ENCODE measurements at regions not wholly inside any gene's neighbourhood (a gene's known extent, or its start where the extent isn't known, plus 50 kb on each side); places are given as distances from the start of the nearest gene placed in this dataset.

GRCh38 chr16:35492225-35492624, 2032.8 kb downstream of the TP53TG3F start:
- Histone ChIP-seq H3K4me3 (no peak overlapping the region), H3K4me1 (no peaks in the 10 kb centered on the region), H3K36me3 (no peaks in the 10 kb centered on the region), H3K27ac (no peak overlapping the region), H3K9me3 (no peaks in the 10 kb centered on the region), H3K27me3 (ENCODE audit: low read depth) (no peaks in the 10 kb centered on the region)
- TF ChIP-seq, protein P1, sequence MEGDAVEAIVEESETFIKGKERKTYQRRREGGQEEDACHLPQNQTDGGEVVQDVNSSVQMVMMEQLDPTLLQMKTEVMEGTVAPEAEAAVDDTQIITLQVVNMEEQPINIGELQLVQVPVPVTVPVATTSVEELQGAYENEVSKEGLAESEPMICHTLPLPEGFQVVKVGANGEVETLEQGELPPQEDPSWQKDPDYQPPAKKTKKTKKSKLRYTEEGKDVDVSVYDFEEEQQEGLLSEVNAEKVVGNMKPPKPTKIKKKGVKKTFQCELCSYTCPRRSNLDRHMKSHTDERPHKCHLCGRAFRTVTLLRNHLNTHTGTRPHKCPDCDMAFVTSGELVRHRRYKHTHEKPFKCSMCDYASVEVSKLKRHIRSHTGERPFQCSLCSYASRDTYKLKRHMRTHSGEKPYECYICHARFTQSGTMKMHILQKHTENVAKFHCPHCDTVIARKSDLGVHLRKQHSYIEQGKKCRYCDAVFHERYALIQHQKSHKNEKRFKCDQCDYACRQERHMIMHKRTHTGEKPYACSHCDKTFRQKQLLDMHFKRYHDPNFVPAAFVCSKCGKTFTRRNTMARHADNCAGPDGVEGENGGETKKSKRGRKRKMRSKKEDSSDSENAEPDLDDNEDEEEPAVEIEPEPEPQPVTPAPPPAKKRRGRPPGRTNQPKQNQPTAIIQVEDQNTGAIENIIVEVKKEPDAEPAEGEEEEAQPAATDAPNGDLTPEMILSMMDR (IDR thresholded peaks at IDR 0.05): no peak
- intact Hi-C loops (cut with DNase I): no loop called here
- peak in 1 of 2 donors; percentile 41 for ATAC-seq
- DNase-seq: no peak

DNA sequence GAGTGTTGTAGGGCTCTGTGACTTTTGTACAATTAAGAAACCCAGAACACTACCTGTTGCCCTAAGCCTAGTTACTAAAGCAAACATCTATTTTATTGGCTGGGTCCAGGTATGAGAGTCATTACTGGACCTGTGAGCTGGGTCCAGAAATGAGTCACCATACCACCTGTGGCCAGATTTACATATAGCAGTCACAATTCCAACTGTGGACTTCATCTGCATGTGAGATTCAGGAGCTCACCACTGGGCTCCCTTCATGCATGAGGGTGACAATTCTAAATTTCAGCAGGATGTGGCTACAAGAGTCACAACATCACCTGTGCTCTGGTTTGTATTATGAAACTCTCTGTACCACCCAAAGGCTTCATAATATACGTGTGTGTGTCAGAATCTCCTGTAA, 2038.0 kb downstream of the TP53TG3F start:
- ATAC-seq (no peak), DNase-seq (no peak)
- intact Hi-C loops (cut with DNase I): no loop called here
- Histone ChIP-seq H3K36me3 (no peaks in the 10 kb centered on the region), H3K9me3 (no peaks in the 10 kb centered on the region), H3K27me3 (ENCODE audit: low read depth) (no peaks in the 10 kb centered on the region), H3K27ac (no peak overlapping the region), H3K4me3 (no peak overlapping the region), H3K4me1 (no peaks in the 10 kb centered on the region)
- TF ChIP-seq, protein P1 (IDR thresholded peaks at IDR 0.05): no peak

- DNase-seq (no peak), ATAC-seq (no peak)
- Histone ChIP-seq H3K4me1 (no peaks in the 10 kb centered on the region), H3K9me3 (no peaks in the 10 kb centered on the region), H3K27ac (no peak overlapping the region), H3K27me3 (ENCODE audit: low read depth) (no peaks in the 10 kb centered on the region), H3K36me3 (no peaks in the 10 kb centered on the region), H3K4me3 (no peak overlapping the region)
- intact Hi-C loops (cut with DNase I): no loop called here
- TF ChIP-seq, protein P1 (IDR thresholded peaks at IDR 0.05): no peak
Observed at GRCh38 chr16:35506018-35506897, 2046.8 kb downstream of the TP53TG3F start.

- no peak for ATAC-seq
- DNase-seq: no peak
- Histone ChIP-seq H3K27me3 (ENCODE audit: low read depth) (no peaks in the 10 kb centered on the region), H3K4me3 (no peak overlapping the region), H3K9me3 (no peaks in the 10 kb centered on the region), H3K4me1 (no peaks in the 10 kb centered on the region), H3K36me3 (no peaks in the 10 kb centered on the region), H3K27ac (no peak overlapping the region)
- intact Hi-C loops (cut with DNase I): no loop called here
- TF ChIP-seq, protein P1 (IDR thresholded peaks at IDR 0.05): no peak
Observed at GRCh38 chr16:35506898-35507194, 2047.4 kb downstream of the TP53TG3F start.

DNA sequence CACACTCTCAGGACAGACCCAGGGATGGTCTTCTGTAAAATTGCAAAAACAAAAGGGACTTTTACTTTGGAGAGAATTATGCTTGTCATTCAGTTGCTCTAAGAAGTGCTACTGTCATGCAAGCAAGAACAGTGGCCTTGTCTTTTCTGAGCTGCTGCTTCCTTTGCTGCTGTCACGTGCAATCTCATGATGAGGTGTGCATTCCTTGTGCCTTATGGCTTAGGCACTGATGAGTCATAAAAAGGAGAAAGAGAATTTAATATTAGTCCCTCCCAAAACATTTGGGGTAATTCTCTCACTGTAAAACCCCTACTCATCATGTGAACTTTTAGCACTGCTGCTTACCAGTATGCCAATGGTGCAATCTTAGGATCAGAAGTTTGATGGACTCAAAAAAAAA, 2051.3 kb downstream of the TP53TG3F start:
- DNase-seq (no peak), ATAC-seq (no peak)
- no peaks in the 10 kb centered on the region for H3K27me3 ChIP-seq (ENCODE audit: low read depth)
- no peak overlapping the region for H3K27ac ChIP-seq
- H3K9me3 ChIP-seq: no peaks in the 10 kb centered on the region
- H3K4me3 ChIP-seq: no peak overlapping the region
- H3K4me1 ChIP-seq: no peaks in the 10 kb centered on the region
- H3K36me3 ChIP-seq: no peaks in the 10 kb centered on the region
- TF ChIP-seq, protein P1 (IDR thresholded peaks at IDR 0.05): no peak
- intact Hi-C loops (cut with DNase I): no loop called here

Measured in lower lobe of right lung (tissue), 2 donors.